ENCODE measurements at regions not wholly inside any gene's neighbourhood (a gene's known extent, or its start where the extent isn't known, plus 50 kb on each side); places are given as distances from the start of the nearest gene placed in this dataset.

DNA sequence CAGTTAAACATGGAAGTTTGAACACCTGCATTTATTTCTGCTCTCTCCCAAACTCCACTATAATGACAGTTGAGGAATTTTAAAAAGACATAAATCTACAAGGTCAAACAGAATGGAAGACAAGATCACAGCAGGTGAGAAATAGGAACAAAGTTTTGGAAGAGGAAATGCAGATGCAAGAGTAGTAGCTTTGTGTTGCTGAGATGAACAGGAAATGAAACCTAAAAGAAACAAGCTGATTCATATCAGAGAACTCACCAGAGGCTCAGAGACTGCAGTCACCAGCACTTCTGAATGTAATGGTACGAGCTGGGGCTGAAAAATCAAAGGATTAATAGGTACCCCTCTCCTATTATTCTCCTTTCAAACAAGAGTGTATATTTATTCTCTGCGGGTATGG, 459.9 kb downstream of the RAP2B start:
- CTCF ChIA-PET, result interaction anchor here (0.6 kb wide), 1 partner anchor 516 kb away, joined by 3 read pairs; no protein-coding TSS in a partner anchor
- Mint-ChIP-seq H3K36me3 (ENCODE audit: insufficient read depth, unreplicated experiment) (no peaks in the 10 kb centered on the region), H3K4me3 (ENCODE audit: low read depth, unreplicated experiment) (no peak overlapping the region), H3K9me3 (ENCODE audit: low read depth, unreplicated experiment) (no peaks in the 10 kb centered on the region), H3K4me1 (ENCODE audit: low read depth, unreplicated experiment) (peaks cover 24% of the 10 kb centered on the region), H3K27ac (ENCODE audit: unreplicated experiment) (no peak overlapping the region), H3K27me3 (ENCODE audit: unreplicated experiment) (no peaks in the 10 kb centered on the region)
- intact Hi-C loops (cut with micrococcal nuclease; ENCODE audit: unreplicated experiment), result no loop called here
- TF ChIP-seq, protein P1, sequence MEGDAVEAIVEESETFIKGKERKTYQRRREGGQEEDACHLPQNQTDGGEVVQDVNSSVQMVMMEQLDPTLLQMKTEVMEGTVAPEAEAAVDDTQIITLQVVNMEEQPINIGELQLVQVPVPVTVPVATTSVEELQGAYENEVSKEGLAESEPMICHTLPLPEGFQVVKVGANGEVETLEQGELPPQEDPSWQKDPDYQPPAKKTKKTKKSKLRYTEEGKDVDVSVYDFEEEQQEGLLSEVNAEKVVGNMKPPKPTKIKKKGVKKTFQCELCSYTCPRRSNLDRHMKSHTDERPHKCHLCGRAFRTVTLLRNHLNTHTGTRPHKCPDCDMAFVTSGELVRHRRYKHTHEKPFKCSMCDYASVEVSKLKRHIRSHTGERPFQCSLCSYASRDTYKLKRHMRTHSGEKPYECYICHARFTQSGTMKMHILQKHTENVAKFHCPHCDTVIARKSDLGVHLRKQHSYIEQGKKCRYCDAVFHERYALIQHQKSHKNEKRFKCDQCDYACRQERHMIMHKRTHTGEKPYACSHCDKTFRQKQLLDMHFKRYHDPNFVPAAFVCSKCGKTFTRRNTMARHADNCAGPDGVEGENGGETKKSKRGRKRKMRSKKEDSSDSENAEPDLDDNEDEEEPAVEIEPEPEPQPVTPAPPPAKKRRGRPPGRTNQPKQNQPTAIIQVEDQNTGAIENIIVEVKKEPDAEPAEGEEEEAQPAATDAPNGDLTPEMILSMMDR (IDR thresholded peaks at IDR 0.05; ENCODE audit: unreplicated experiment), result no peak
- no TSS peak for BruUV-seq (replicated peaks)
- no peak for DNase-seq

DNA sequence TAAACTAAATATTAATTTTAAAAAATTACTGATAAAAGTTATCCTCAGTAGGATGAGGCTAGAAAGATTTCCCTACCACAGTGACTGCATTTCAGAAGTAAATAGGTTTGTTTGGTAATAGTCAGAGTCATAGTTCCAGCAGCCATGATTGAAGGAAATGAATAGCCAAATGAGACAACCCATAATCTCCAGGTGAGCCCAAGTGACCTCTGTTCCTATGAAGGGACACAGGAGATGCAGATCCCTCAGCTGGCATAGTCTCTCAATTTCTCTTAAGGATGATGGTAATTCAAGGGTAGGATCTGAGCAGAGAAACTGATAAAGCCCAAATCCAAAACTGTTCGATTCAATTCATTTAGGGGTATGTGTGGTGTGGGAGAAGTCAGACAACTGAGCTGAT, 461.8 kb downstream of the RAP2B start:
- TF ChIP-seq, protein P1 (IDR thresholded peaks at IDR 0.05; ENCODE audit: unreplicated experiment), result no peak
- H3K4me1 Mint-ChIP-seq (ENCODE audit: low read depth, unreplicated experiment), result peaks cover 24% of the 10 kb centered on the region
- H3K27me3 Mint-ChIP-seq (ENCODE audit: unreplicated experiment), result no peaks in the 10 kb centered on the region
- H3K27ac Mint-ChIP-seq (ENCODE audit: unreplicated experiment), result no peak overlapping the region
- CTCF ChIA-PET, result no interaction called here
- no peak overlapping the region for H3K4me3 Mint-ChIP-seq (ENCODE audit: low read depth, unreplicated experiment)
- intact Hi-C loops (cut with micrococcal nuclease; ENCODE audit: unreplicated experiment), result no loop called here
- no TSS peak for BruUV-seq (replicated peaks)
- no peaks in the 10 kb centered on the region for H3K36me3 Mint-ChIP-seq (ENCODE audit: insufficient read depth, unreplicated experiment)
- no peaks in the 10 kb centered on the region for H3K9me3 Mint-ChIP-seq (ENCODE audit: low read depth, unreplicated experiment)
- no peak for DNase-seq

DNA sequence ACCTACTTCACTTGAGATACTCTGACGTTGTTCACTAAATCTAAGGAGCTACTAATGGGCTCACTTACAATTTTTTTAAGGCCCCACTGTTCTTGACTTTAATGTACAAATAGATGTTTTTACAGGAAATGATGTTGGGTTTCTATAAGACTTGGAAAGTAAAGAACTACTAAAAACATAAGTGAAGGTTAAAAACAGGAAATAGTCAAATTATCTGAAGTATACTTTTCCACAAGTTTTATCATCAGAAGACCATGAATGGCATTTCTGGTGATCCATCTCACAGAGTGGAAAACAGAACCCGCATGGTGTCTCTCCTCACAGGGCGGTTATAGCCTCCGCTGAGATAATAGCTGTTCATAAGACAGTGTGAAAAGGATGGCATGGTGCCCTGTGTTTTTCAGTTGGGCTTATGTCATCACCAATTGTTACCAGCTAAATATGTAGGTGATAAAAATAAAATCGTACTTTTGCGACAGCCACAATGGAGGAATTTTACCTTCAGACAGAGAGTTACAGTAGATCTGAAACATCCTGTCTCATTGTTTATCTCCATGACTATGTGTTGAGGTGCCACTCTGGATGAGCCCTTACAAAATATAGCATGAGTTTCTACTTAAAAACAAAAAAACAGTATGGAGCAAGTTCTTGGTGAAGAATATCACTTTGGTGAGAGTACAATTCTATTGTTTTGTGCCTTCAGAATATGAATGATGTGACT, 462.4 kb downstream of the RAP2B start:
- TF ChIP-seq, protein P1 (IDR thresholded peaks at IDR 0.05; ENCODE audit: unreplicated experiment), result no peak
- Mint-ChIP-seq H3K27ac (ENCODE audit: unreplicated experiment) (no peak overlapping the region), H3K4me3 (ENCODE audit: low read depth, unreplicated experiment) (no peak overlapping the region), H3K36me3 (ENCODE audit: insufficient read depth, unreplicated experiment) (no peaks in the 10 kb centered on the region), H3K27me3 (ENCODE audit: unreplicated experiment) (no peaks in the 10 kb centered on the region), H3K4me1 (ENCODE audit: low read depth, unreplicated experiment) (peaks cover 24% of the 10 kb centered on the region), H3K9me3 (ENCODE audit: low read depth, unreplicated experiment) (no peaks in the 10 kb centered on the region)
- BruUV-seq (replicated peaks), result no TSS peak
- DNase-seq, result no peak
- CTCF ChIA-PET, result interaction anchor here (1.4 kb wide), 1 partner anchor 460 kb away, joined by 6 read pairs; no protein-coding TSS in a partner anchor
- intact Hi-C loops (cut with micrococcal nuclease; ENCODE audit: unreplicated experiment), result no loop called here

DNA sequence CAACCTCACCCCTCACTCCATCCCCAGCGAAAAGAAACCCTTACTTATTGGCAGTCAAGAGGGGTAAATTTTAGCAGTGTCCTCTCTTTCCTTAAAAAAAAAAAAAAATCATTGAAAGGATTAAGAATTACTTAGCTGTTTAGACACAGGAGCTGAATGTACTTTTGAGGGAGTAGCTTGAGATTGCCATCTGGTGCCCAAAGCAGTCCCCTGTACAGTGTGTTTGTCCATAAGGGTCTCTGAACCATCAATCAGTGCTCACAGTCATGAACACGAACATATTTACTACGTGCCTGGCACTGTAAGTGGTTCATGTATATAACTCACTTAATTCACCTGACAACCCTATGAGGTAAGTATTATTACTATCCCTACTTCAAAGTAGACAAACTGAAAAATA, 463.5 kb downstream of the RAP2B start:
- no peaks in the 10 kb centered on the region for H3K9me3 Mint-ChIP-seq (ENCODE audit: low read depth, unreplicated experiment)
- no TSS peak for BruUV-seq (replicated peaks)
- no peaks in the 10 kb centered on the region for H3K36me3 Mint-ChIP-seq (ENCODE audit: insufficient read depth, unreplicated experiment)
- CTCF ChIA-PET, result interaction anchor here (0.5 to 1.4 kb wide), 3 partner anchors 143 to 1353 kb away, joined by 4 to 6 read pairs (median 5); no protein-coding TSS in a partner anchor
- no peak overlapping the region for H3K27ac Mint-ChIP-seq (ENCODE audit: unreplicated experiment)
- no peak overlapping the region for H3K4me3 Mint-ChIP-seq (ENCODE audit: low read depth, unreplicated experiment)
- DNase-seq, result no peak
- TF ChIP-seq, protein P1 (IDR thresholded peaks at IDR 0.05; ENCODE audit: unreplicated experiment), result no peak
- H3K27me3 Mint-ChIP-seq (ENCODE audit: unreplicated experiment), result no peaks in the 10 kb centered on the region
- peaks cover 24% of the 10 kb centered on the region for H3K4me1 Mint-ChIP-seq (ENCODE audit: low read depth, unreplicated experiment)
- intact Hi-C loops (cut with micrococcal nuclease; ENCODE audit: unreplicated experiment), result no loop called here
